ENCODE measurements at regions not wholly inside any gene's neighbourhood (a gene's known extent, or its start where the extent isn't known, plus 50 kb on each side); places are given as distances from the start of the nearest gene placed in this dataset.

DNA sequence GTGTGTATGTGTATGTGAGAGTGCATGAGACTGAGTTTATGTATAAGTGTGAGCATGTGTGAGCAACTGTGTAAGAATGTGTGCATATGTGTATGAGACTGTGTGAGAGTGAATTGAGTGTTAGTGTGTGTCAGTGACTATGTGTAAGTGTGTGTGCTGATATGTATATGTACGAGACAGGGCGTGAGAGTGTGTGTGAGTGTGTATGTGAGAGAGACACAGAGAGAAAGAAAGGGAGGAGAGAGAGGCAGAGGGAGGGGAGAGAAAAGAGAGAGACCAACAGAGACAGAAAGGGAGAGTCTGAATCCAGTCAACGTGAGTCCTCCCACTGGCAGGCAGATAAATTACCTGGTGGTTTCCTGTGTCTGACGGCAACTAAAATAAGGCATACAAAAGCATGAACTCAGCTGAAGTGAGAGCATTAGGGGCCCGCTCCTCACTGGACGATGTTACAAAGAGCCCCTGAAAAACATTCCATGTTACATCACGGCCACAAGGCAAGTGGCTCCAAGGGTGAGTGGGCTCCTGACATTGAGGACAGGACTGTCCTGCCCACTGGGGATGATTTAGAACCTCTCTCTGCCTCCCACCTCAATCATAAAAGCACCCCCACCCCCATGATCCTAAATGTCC is 66.6 kb upstream of the TIAM1 start:
- TF ChIP-seq, protein P1, sequence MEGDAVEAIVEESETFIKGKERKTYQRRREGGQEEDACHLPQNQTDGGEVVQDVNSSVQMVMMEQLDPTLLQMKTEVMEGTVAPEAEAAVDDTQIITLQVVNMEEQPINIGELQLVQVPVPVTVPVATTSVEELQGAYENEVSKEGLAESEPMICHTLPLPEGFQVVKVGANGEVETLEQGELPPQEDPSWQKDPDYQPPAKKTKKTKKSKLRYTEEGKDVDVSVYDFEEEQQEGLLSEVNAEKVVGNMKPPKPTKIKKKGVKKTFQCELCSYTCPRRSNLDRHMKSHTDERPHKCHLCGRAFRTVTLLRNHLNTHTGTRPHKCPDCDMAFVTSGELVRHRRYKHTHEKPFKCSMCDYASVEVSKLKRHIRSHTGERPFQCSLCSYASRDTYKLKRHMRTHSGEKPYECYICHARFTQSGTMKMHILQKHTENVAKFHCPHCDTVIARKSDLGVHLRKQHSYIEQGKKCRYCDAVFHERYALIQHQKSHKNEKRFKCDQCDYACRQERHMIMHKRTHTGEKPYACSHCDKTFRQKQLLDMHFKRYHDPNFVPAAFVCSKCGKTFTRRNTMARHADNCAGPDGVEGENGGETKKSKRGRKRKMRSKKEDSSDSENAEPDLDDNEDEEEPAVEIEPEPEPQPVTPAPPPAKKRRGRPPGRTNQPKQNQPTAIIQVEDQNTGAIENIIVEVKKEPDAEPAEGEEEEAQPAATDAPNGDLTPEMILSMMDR (IDR thresholded peaks at IDR 0.05; ENCODE audit: insufficient read depth, low read depth, low read length) = no peak
- TF ChIP-seq EZH2 (IDR thresholded peaks at IDR 0.05; ENCODE audit: insufficient read depth, low read length) = no peak

Data from astrocyte (in vitro differentiated cells and primary cell).